ENCODE measurements at regions not wholly inside any gene's neighbourhood (a gene's known extent, or its start where the extent isn't known, plus 50 kb on each side); places are given as distances from the start of the nearest gene placed in this dataset.

DNA sequence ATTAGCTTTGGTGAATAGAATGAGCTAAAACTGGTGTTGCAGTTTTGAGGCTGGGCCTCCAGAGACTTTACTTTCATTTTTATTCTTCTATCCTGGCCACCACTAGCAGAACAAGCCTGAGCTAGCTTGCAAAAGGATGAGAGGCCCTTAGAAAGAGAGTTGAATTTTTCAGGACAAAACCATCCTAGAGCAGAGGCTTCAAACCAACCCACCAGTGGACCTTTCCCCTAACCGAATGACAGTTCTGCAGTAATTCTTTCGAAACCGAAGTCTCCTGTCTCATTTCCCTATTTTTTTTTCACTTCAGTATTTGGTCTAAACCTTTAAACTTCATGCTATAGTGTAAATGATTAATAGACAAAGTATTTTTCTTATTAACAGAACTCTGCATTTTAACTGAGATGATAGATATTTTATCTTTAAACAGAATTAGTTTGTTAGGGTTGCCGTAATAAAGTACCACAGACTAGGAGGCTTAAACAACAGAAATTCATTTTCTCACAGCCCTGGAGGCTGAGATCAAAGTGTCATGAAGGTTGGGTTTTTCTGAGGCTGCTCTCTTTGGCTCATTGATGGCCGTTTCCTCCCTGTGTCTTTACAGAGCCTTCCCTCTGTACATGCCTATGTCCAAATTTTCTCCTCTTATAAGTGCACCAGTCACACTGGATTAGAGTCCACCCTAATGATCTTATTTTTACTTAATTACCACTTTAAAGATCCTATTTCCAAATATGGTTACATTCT, 80.6 kb upstream of the PAK5 start:
- no peak for DNase-seq (ENCODE audit: low spot score)

DNA sequence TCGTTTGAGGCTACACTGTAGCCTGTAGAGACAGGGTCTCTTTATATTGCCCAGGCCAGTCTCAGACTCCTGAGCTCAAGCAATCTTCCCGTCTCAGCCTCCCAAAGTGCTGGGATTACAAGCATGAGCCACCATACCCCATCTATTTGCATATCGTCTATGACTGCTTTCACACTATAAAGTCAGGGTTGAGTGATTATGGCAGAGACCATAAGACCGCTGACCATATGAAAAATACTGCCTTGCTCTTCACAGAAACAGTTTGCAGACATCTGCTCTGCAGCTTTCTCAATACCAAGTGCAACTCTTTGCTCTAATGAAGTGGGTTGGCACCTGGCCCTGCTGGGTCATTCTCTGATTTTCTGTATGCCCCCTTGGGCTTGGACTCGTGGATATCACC, 79.5 kb upstream of the PAK5 start:
- DNase-seq (ENCODE audit: low spot score): no peak

DNA sequence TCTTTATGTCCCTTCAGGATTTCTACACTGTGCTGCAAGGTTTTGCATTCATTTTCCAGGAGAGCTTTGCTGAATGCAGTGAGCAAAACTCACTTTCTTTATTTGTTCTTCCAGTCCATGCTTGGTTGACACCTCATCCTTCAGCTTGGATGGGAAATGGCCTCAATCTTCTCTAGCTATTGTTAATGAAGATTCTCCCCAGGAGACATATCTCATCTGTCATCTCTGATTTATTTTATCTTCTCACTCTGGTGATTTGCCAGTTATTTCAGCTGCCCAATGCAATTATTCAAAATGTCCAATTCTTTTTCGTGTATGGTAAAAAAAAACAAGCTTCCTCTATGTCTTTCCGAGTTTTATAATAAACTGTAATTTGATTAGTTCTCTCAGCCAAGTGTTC, 77.9 kb upstream of the PAK5 start:
- DNase-seq (ENCODE audit: low spot score): no peak

- DNase-seq (ENCODE audit: low spot score): peak; percentile 24
Observed at GRCh38 chr20:9912858-9913434, 74.1 kb upstream of the PAK5 start.

DNA sequence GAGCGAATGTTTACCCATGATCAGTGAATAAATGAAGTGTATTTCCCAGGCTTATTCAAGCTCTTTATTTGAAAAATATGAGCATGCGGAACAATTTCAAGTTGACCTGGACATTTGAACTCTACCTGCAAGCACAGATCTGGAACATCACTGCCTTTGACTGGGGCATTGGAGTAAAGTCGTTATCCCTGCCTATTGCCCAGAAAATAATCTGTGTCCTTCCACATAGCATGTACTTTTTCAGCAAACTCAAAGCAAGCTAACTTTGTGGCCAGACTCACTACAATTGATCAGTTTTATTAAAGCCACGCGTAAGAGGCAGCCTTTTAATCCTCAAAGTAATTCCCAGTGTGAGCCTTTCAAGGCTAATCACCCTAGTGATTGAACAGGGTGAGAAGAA, 73.4 kb upstream of the PAK5 start:
- no peak for DNase-seq (ENCODE audit: low spot score)

DNA sequence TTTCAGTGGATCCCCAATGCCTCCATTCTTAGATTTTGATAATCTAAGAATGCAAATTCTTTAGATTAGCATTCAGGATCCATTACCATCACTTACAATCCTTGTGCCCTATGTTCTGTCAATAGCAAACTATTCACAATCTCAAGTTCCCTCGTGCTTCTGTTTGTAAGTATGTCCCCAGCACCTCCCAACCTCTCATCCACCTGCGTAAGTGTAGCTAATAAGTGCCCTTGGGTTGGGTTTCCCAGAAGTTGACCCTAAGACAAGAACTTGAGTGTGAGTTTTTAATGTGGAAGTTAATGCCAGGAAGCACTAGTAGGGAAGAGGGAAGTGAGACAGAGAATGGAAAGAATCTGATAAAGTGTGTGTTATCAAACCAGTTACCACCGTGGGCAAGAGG, 72.6 kb upstream of the PAK5 start:
- no peak for DNase-seq (ENCODE audit: low spot score)

GRCh38 chr20:9909167-9909566, 70.3 kb upstream of the PAK5 start:
- no peak for DNase-seq (ENCODE audit: low spot score)

DNA sequence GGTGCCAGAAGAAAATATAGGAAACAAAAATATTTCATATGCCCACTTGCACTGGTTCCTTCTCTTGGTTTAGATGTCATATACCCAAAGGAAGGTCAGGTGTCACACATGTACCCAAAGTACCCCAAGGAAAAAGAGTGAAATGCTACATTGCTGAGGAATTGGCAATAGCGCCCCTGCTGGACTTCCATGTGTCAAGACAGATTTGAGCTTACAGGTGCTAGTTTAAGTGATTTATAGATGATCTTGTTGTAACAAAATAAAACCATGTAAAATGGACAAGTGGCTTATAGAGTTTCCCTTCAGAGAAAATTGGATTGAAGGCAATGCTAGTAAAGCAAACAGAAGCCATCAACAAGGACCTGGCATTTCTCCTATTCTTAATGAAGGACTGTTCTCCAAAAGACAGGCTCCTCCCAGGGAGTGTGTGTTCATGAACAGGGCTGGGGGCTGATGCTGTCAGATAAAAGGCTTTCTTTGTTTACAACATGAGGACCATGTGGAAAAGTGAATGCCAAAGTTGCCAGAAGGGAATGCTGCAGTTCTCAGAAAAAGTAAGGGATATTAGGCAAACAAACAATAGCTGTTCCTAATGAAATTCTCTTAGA, 64.3 kb upstream of the PAK5 start:
- peak; percentile 7 for DNase-seq (ENCODE audit: low spot score)

GRCh38 chr20:9889270-9889981, 50.5 kb upstream of the PAK5 start:
- peak; percentile 39 for DNase-seq (ENCODE audit: low spot score)
